ENCODE measurements at regions not wholly inside any gene's neighbourhood (a gene's known extent, or its start where the extent isn't known, plus 50 kb on each side); places are given as distances from the start of the nearest gene placed in this dataset.
A peak's percentile ranks its signal among the peaks of the same experiment; 100 is the strongest.

- no peaks in the 10 kb centered on the region for H3K4me1 ChIP-seq
- no peak for ATAC-seq (ENCODE audit: low FRiP score in 2 of 2)
- H3K4me3 ChIP-seq, result no peak overlapping the region
- no peak for DNase-seq
- WGBS, 2 donors, result 70 to 83% methylated on average over 9 of the region's 9 CpGs
- H3K27me3 ChIP-seq, result no peaks in the 10 kb centered on the region
- H3K9me3 ChIP-seq, result no peaks in the 10 kb centered on the region
- no peaks in the 10 kb centered on the region for H3K36me3 ChIP-seq
- no peak for TF ChIP-seq POLR2A (IDR thresholded peaks at IDR 0.05)
- no peak for TF ChIP-seq POLR2AphosphoS5 (IDR thresholded peaks at IDR 0.05)
- TF ChIP-seq CTCF (IDR thresholded peaks at IDR 0.05), result no peak
- TF ChIP-seq EP300 (IDR thresholded peaks at IDR 0.05), result no peak
- no peak overlapping the region for H3K27ac ChIP-seq
Observed at GRCh38 chr10:130474591-130474990, 338.4 kb downstream of the GLRX3 start.

GRCh38 chr10:130477360-130477759 lies 341.2 kb downstream of the GLRX3 start:
- TF ChIP-seq POLR2AphosphoS5 (IDR thresholded peaks at IDR 0.05) (no peak), EP300 (IDR thresholded peaks at IDR 0.05) (no peak), CTCF (IDR thresholded peaks at IDR 0.05) (no peak), POLR2A (IDR thresholded peaks at IDR 0.05) (no peak)

GRCh38 chr10:130479146-130479545 lies 343.0 kb downstream of the GLRX3 start:
- no peaks in the 10 kb centered on the region for H3K4me1 ChIP-seq

More at GRCh38 chr10:130477360-130477759, 341.2 kb downstream of the GLRX3 start:
- H3K9me3 ChIP-seq, result no peaks in the 10 kb centered on the region
- ATAC-seq (ENCODE audit: low FRiP score in 2 of 2) (no peak), DNase-seq (no peak)
- no peaks in the 10 kb centered on the region for H3K4me1 ChIP-seq
- H3K27me3 ChIP-seq, result no peaks in the 10 kb centered on the region
- WGBS, 2 donors, result 50% methylated on average over 5 of the region's 5 CpGs; no CpG with 5 or more reads in 1 of the 2 donors
- no peak overlapping the region for H3K27ac ChIP-seq
- H3K36me3 ChIP-seq, result no peaks in the 10 kb centered on the region
- no peak overlapping the region for H3K4me3 ChIP-seq

GRCh38 chr10:130479926-130480325 lies 343.7 kb downstream of the GLRX3 start:
- H3K9me3 ChIP-seq, result no peaks in the 10 kb centered on the region
- 79 to 87% methylated on average over 8 of the region's 8 CpGs for WGBS, 2 donors
- H3K36me3 ChIP-seq, result no peaks in the 10 kb centered on the region
- no peak overlapping the region for H3K4me3 ChIP-seq
- no peaks in the 10 kb centered on the region for H3K27me3 ChIP-seq
- H3K4me1 ChIP-seq, result no peaks in the 10 kb centered on the region
- TF ChIP-seq CTCF (IDR thresholded peaks at IDR 0.05), result no peak
- no peak for TF ChIP-seq POLR2A (IDR thresholded peaks at IDR 0.05)
- no peak for TF ChIP-seq EP300 (IDR thresholded peaks at IDR 0.05)
- TF ChIP-seq POLR2AphosphoS5 (IDR thresholded peaks at IDR 0.05), result no peak
- H3K27ac ChIP-seq, result no peak overlapping the region
- ATAC-seq (ENCODE audit: low FRiP score in 2 of 2) (no peak), DNase-seq (no peak)

More at GRCh38 chr10:130479146-130479545, 343.0 kb downstream of the GLRX3 start:
- no peaks in the 10 kb centered on the region for H3K36me3 ChIP-seq
- DNase-seq (no peak), ATAC-seq (ENCODE audit: low FRiP score in 2 of 2) (no peak)
- TF ChIP-seq POLR2AphosphoS5 (IDR thresholded peaks at IDR 0.05) (no peak), POLR2A (IDR thresholded peaks at IDR 0.05) (no peak), CTCF (IDR thresholded peaks at IDR 0.05) (no peak), EP300 (IDR thresholded peaks at IDR 0.05) (no peak)
- H3K4me3 ChIP-seq, result no peak overlapping the region
- H3K27ac ChIP-seq, result no peak overlapping the region
- WGBS, 2 donors, result 71 to 81% methylated on average over 7 of the region's 7 CpGs
- H3K27me3 ChIP-seq, result no peaks in the 10 kb centered on the region
- no peaks in the 10 kb centered on the region for H3K9me3 ChIP-seq

- Histone ChIP-seq H3K9me3 (no peaks in the 10 kb centered on the region), H3K36me3 (no peaks in the 10 kb centered on the region), H3K27ac (no peak overlapping the region), H3K27me3 (no peaks in the 10 kb centered on the region), H3K4me3 (no peak overlapping the region), H3K4me1 (no peaks in the 10 kb centered on the region)
- DNase-seq, result peak in 1 of 2 donors; percentile 51
- TF ChIP-seq POLR2AphosphoS5 (IDR thresholded peaks at IDR 0.05) (no peak), EP300 (IDR thresholded peaks at IDR 0.05) (no peak), POLR2A (IDR thresholded peaks at IDR 0.05) (no peak)
- ATAC-seq (ENCODE audit: low FRiP score in 2 of 2), result no peak
- 85 to 98% methylated on average over 9 to 16 of the region's 16 CpGs for WGBS, 2 donors
Observed at GRCh38 chr10:130480491-130480890, 344.3 kb downstream of the GLRX3 start.
